SK-N-SH treated with all-trans-retinoic acid at 6 μM for 48 hours (cell line): ENCODE measurements at regions not wholly inside any gene's neighbourhood (a gene's known extent, or its start where the extent isn't known, plus 50 kb on each side); places are given as distances from the start of the nearest gene placed in this dataset.

ENCODE experiments used
- BACH2 ChIP-seq: fragments of 250-450 bp; sonication (Bioruptor Pico); IDR thresholded peaks from 2 replicates; pipeline ENCODE4 v1.9.0; 2021; ENCODE audit warnings: mild to moderate bottlenecking, borderline replicate concordance
- CSDC2 ChIP-seq: fragments of 250-450 bp; sonication (Bioruptor Pico); IDR thresholded peaks from 2 replicates; pipeline ENCODE4 v1.5.0; 2020; ENCODE audit warnings: mild to moderate bottlenecking, moderate library complexity
- ISL1 ChIP-seq: fragments of 250-450 bp; sonication (Bioruptor Pico); IDR thresholded peaks from 2 replicates; pipeline ENCODE4 v2.1.2; 2022; ENCODE audit warnings: mild to moderate bottlenecking, moderate library complexity
- OSR1 ChIP-seq: fragments of 250-450 bp; sonication (Bioruptor Pico); IDR thresholded peaks from 2 replicates; pipeline ENCODE4 v1.8.0; 2022; ENCODE audit warnings: moderate library complexity, mild to moderate bottlenecking, inconsistent platforms
- PATZ1 ChIP-seq: fragments of 250-450 bp; sonication (Bioruptor Pico); IDR thresholded peaks from 2 replicates; pipeline ENCODE4 v1.8.0; 2020; ENCODE audit warnings: mild to moderate bottlenecking, moderate library complexity, borderline replicate concordance
- POU6F1 ChIP-seq: fragments of 250-450 bp; sonication (Bioruptor Pico); IDR thresholded peaks from 2 replicates; pipeline ENCODE4 v1.8.0; 2021; ENCODE audit warnings: low read depth, mild to moderate bottlenecking, moderate library complexity, borderline replicate concordance
- RARB ChIP-seq: fragments of 250-450 bp; sonication (Bioruptor Pico); IDR thresholded peaks from 2 replicates; pipeline ENCODE4 v1.8.0; 2021; ENCODE audit warnings: mild to moderate bottlenecking, moderate library complexity
- TOX ChIP-seq: fragments of 250-450 bp; sonication (Bioruptor Pico); IDR thresholded peaks from 2 replicates; pipeline ENCODE4 v1.8.0; 2021; ENCODE audit warnings: mild to moderate bottlenecking, moderate library complexity, borderline replicate concordance
- ZC3H10 ChIP-seq: fragments of 250-450 bp; sonication (Bioruptor Pico); IDR thresholded peaks from 2 replicates; pipeline ENCODE4 v1.5.1; 2021; ENCODE audit warnings: mild to moderate bottlenecking, moderate library complexity
- ZFP3 ChIP-seq: fragments of 250-450 bp; sonication (Bioruptor Pico); IDR thresholded peaks from 2 replicates; pipeline ENCODE4 v1.5.0; 2020; ENCODE audit warnings: mild to moderate bottlenecking, moderate library complexity
- ZNF70 ChIP-seq: fragments of 450-650 bp; formaldehyde crosslinking; IDR thresholded peaks from 2 replicates; pipeline ENCODE4 v1.5.0; 2020; ENCODE audit warnings: mild to moderate bottlenecking, moderate library complexity
- TF ChIP-seq, protein P1 (sequence below): fragments of 250-450 bp; sonication (Bioruptor Pico); IDR thresholded peaks from 2 replicates; pipeline ENCODE4 v1.5.1; 2020; ENCODE audit warnings: low read depth, mild to moderate bottlenecking, moderate library complexity

DNA sequence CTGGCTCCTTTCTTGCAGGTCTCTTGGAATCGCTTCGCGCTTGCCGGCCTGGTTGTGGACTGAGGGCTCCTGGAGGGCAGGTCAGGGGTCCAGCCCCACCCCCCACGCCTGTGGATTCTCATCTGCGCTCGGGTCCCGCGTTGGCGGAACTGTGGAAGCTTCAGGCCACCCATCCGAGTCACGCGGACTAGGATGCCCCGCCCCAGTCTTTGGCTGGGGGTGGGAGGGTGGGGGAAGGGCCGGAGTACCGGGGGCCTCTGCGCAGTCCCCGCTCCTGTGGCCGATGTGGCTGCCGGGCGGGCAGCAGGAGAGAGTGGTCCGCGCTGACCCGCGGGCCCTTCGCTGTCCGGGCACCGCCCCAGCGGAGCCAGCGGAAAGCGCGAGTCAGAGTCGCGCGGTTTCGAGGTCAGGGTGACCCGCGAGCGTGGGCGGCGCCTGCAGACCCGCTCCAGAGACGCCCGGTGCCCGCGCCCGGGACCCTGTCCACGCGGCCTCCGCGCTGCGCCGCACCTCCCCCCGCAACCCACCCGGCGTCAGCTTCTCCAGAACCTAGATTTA lies 114.2 kb downstream of the KLF13 start:
- TF ChIP-seq CSDC2 (CRISPR knock-in tag) (no peak), ISL1 (no peak), ZC3H10 (CRISPR knock-in tag) (no peak), PATZ1 (no peak), ZNF70 (CRISPR knock-in tag) (no peak), ZFP3 (CRISPR knock-in tag) (no peak), TOX (no peak), RARB (CRISPR knock-in tag) (no peak), POU6F1 (no peak), BACH2 (no peak), OSR1 (no peak)
- TF ChIP-seq, protein P1, sequence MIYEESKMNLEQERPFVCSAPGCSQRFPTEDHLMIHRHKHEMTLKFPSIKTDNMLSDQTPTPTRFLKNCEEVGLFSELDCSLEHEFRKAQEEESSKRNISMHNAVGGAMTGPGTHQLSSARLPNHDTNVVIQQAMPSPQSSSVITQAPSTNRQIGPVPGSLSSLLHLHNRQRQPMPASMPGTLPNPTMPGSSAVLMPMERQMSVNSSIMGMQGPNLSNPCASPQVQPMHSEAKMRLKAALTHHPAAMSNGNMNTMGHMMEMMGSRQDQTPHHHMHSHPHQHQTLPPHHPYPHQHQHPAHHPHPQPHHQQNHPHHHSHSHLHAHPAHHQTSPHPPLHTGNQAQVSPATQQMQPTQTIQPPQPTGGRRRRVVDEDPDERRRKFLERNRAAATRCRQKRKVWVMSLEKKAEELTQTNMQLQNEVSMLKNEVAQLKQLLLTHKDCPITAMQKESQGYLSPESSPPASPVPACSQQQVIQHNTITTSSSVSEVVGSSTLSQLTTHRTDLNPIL (CRISPR knock-in tag): no peak
